WTC11 (cell line): ENCODE measurements at regions not wholly inside any gene's neighbourhood (a gene's known extent, or its start where the extent isn't known, plus 50 kb on each side); places are given as distances from the start of the nearest gene placed in this dataset.
A peak's percentile ranks its signal among the peaks of the same experiment; 100 is the strongest.

Experiments used
- ATAC-seq: fragments of 200-7000 bp; cut with Tn5 transposase; 2 replicates; pipeline ENCODE4 v1.10.0; 2021; ENCODE audit warnings: mild to moderate bottlenecking, moderate library complexity
- CTCF ChIA-PET: fragments of 300-600 bp; sonication (Branson Sonifier 250); formaldehyde crosslinking; loops from one replicate; lab custom pipeline; 2021; ENCODE audit warnings: antibody characterized with exemption; lab: Charles Lee
- POLR2A ChIA-PET: fragments of 350-600 bp; sonication (Branson Sonifier 250); formaldehyde crosslinking; loops from one replicate; lab custom pipeline; 2021; ENCODE audit warnings: antibody characterized with exemption; lab: Charles Lee
- DNase-seq: peaks from one replicate; pipeline ENCODE4 v3.0.0; 2021; ENCODE audit warnings: low spot score
- H3K27ac Mint-ChIP-seq: 2 replicates; pipeline ENCODE4 v1.8.0; 2021; ENCODE audit warnings: mixed read lengths
- H3K27me3 Mint-ChIP-seq: 2 replicates; pipeline ENCODE4 v1.8.0; 2021; ENCODE audit warnings: low read depth, mild to moderate bottlenecking, moderate library complexity, mixed read lengths
- H3K36me3 Mint-ChIP-seq: 2 replicates; pipeline ENCODE4 v1.8.0; 2021; ENCODE audit warnings: mixed read lengths
- H3K4me1 Mint-ChIP-seq: 2 replicates; pipeline ENCODE4 v1.8.0; 2022; ENCODE audit warnings: mixed read lengths
- H3K4me3 Mint-ChIP-seq: 2 replicates; pipeline ENCODE4 v1.8.0; 2021; ENCODE audit warnings: mild to moderate bottlenecking, moderate library complexity, mixed read lengths
- H3K9me3 Mint-ChIP-seq: 2 replicates; pipeline ENCODE4 v1.8.0; 2021; ENCODE audit warnings: mixed read lengths
- ATF6 ChIP-seq: sonication (generic); formaldehyde crosslinking; IDR thresholded peaks from 2 replicates; pipeline ENCODE4 v1.8.1; 2023; ENCODE audit warnings: mild to moderate bottlenecking, missing genetic modification reagents
- E2F4 ChIP-seq: sonication (generic); formaldehyde crosslinking; IDR thresholded peaks from 2 replicates; pipeline ENCODE4 v1.8.1; 2022; ENCODE audit warnings: low read depth, mild to moderate bottlenecking, moderate library complexity, missing genetic modification reagents, borderline replicate concordance
- ERG ChIP-seq: fragments of 250-450 bp; sonication (Bioruptor Pico); IDR thresholded peaks from 2 replicates; pipeline ENCODE4 v1.8.0; 2021; ENCODE audit warnings: mild to moderate bottlenecking
- HMGA2 ChIP-seq: fragments of 250-450 bp; sonication (Bioruptor Pico); IDR thresholded peaks from 2 replicates; pipeline ENCODE4 v1.4.0; 2021; ENCODE audit warnings: mild to moderate bottlenecking, moderate library complexity
- MAX ChIP-seq: sonication (generic); formaldehyde crosslinking; IDR thresholded peaks from 2 replicates; pipeline ENCODE4 v1.8.0; 2022; ENCODE audit warnings: mild to moderate bottlenecking, missing genetic modification reagents
- MXD4 ChIP-seq: fragments of 250-450 bp; sonication (Bioruptor Pico); IDR thresholded peaks from 2 replicates; pipeline ENCODE4 v1.8.0; 2021; ENCODE audit warnings: mild to moderate bottlenecking, moderate library complexity, borderline replicate concordance
- MYBL2 ChIP-seq: sonication (generic); formaldehyde crosslinking; IDR thresholded peaks from 2 replicates; pipeline ENCODE4 v1.8.1; 2023; ENCODE audit warnings: mild to moderate bottlenecking, moderate library complexity, missing genetic modification reagents
- OVOL2 ChIP-seq: fragments of 250-450 bp; sonication (Bioruptor Pico); IDR thresholded peaks from 2 replicates; pipeline ENCODE4 v1.9.0; 2021; ENCODE audit warnings: mild to moderate bottlenecking, borderline replicate concordance
- RORB ChIP-seq: fragments of 250-450 bp; sonication (Bioruptor Pico); IDR thresholded peaks from 2 replicates; pipeline ENCODE4 v1.9.0; 2021; ENCODE audit warnings: mild to moderate bottlenecking
- TP53 ChIP-seq: sonication (generic); formaldehyde crosslinking; IDR thresholded peaks from 2 replicates; pipeline ENCODE4 v1.8.1; 2023; ENCODE audit warnings: mild to moderate bottlenecking, missing genetic modification reagents
- ZNF121 ChIP-seq: sonication (generic); formaldehyde crosslinking; IDR thresholded peaks from 2 replicates; pipeline ENCODE4 v1.8.0; 2023; ENCODE audit warnings: missing genetic modification reagents
- ZNF219 ChIP-seq: sonication (generic); formaldehyde crosslinking; IDR thresholded peaks from 2 replicates; pipeline ENCODE4 v1.8.0; 2023; ENCODE audit warnings: missing genetic modification reagents, mild to moderate bottlenecking, borderline replicate concordance
- ZNF281 ChIP-seq: sonication (generic); formaldehyde crosslinking; IDR thresholded peaks from 2 replicates; pipeline ENCODE4 v1.8.0; 2023; ENCODE audit warnings: mild to moderate bottlenecking, missing genetic modification reagents
- ZNF425 ChIP-seq: fragments of 250-450 bp; sonication (Bioruptor Pico); conservative IDR thresholded peaks from 2 replicates; pipeline ENCODE4 v1.9.0; 2021; ENCODE audit warnings: mild to moderate bottlenecking
- ZNF512 ChIP-seq: sonication (generic); formaldehyde crosslinking; IDR thresholded peaks from 2 replicates; pipeline ENCODE4 v1.8.1; 2022; ENCODE audit warnings: missing genetic modification reagents, borderline replicate concordance

GRCh38 chr9:80885894-80886293 is 803.5 kb downstream of the TLE1 start:
- Mint-ChIP-seq H3K27ac (peak overlapping the region; percentile 33; the same call in 1 of the 2 replicates), H3K9me3 (no peaks in the 10 kb centered on the region)

More at GRCh38 chr9:80885894-80886293, 803.5 kb downstream of the TLE1 start:
- TF ChIP-seq OVOL2 (CRISPR knock-in tag) (no peak), TP53 (CRISPR knock-in tag) (no peak), ZNF425 (CRISPR knock-in tag) (no peak), E2F4 (CRISPR knock-in tag) (no peak), ZNF219 (no peak), ERG (no peak), MAX (CRISPR knock-in tag) (no peak), MYBL2 (CRISPR knock-in tag) (no peak), HMGA2 (CRISPR knock-in tag) (no peak), MXD4 (CRISPR knock-in tag) (no peak), ATF6 (CRISPR knock-in tag) (no peak), RORB (CRISPR knock-in tag) (no peak), ZNF512 (CRISPR knock-in tag) (no peak), ZNF281 (CRISPR knock-in tag) (no peak), ZNF121 (no peak)
- H3K27me3 Mint-ChIP-seq: no peaks in the 10 kb centered on the region
- POLR2A ChIA-PET: no interaction called here
- H3K4me3 Mint-ChIP-seq: no peak overlapping the region
- CTCF ChIA-PET: no interaction called here
- ATAC-seq (peak; percentile 72), DNase-seq (peak; percentile 38)
- H3K4me1 Mint-ChIP-seq: peaks cover 32% of the 10 kb centered on the region
- H3K36me3 Mint-ChIP-seq: no peaks in the 10 kb centered on the region
